ENCODE measurements at regions not wholly inside any gene's neighbourhood (a gene's known extent, or its start where the extent isn't known, plus 50 kb on each side); places are given as distances from the start of the nearest gene placed in this dataset.
"Not testable (repeated sequence)": the region's sequence is repeated elsewhere in the genome, so short reads cannot be mapped to it uniquely, and the experiment has no call there.

- DNase-seq = no peak
Observed at GRCh38 chr6:120478650-120479049, 855.6 kb downstream of the TBC1D32 start.

- DNase-seq = no peak
Observed at GRCh38 chr6:120473804-120474203, 860.5 kb downstream of the TBC1D32 start.

- no peak for DNase-seq
Observed at GRCh38 chr6:120468486-120468885, 865.8 kb downstream of the TBC1D32 start.

GRCh38 chr6:120451508-120451907, 882.8 kb downstream of the TBC1D32 start:
- no peak for DNase-seq

- DNase-seq = no peak
Observed at GRCh38 chr6:120447605-120448004, 886.7 kb downstream of the TBC1D32 start.

GRCh38 chr6:120432840-120433239, 901.4 kb downstream of the TBC1D32 start:
- not testable (repeated sequence) for DNase-seq

- no peak for DNase-seq
Observed at GRCh38 chr6:120431841-120432240, 902.4 kb downstream of the TBC1D32 start.

GRCh38 chr6:120411394-120411793, 922.9 kb downstream of the TBC1D32 start:
- no peak for DNase-seq

- no peak for DNase-seq
Observed at GRCh38 chr6:120410586-120410985, 923.7 kb downstream of the TBC1D32 start.

- no peak for DNase-seq
Observed at GRCh38 chr6:120407696-120408095, 926.6 kb downstream of the TBC1D32 start.

GRCh38 chr6:120405947-120406346, 928.3 kb downstream of the TBC1D32 start:
- no peak for DNase-seq

GRCh38 chr6:120395784-120396183, 938.5 kb downstream of the TBC1D32 start:
- no peak for DNase-seq

GRCh38 chr6:120395330-120395729, 939.0 kb downstream of the TBC1D32 start:
- DNase-seq = no peak

GRCh38 chr6:120392941-120393340, 941.3 kb downstream of the TBC1D32 start:
- DNase-seq = no peak

GRCh38 chr6:120384671-120385070, 949.6 kb downstream of the TBC1D32 start:
- no peak for DNase-seq

- no peak for DNase-seq
Observed at GRCh38 chr6:120383681-120384080, 950.6 kb downstream of the TBC1D32 start.

GRCh38 chr6:120378582-120379220, 955.6 kb downstream of the TBC1D32 start:
- DNase-seq = no peak

GRCh38 chr6:120373185-120373584, 961.1 kb downstream of the TBC1D32 start:
- DNase-seq = no peak

GRCh38 chr6:120363429-120363828, 970.9 kb downstream of the TBC1D32 start:
- no peak for DNase-seq

GRCh38 chr6:120358535-120358934, 975.7 kb downstream of the TBC1D32 start:
- DNase-seq = not testable (repeated sequence)

GRCh38 chr6:120357447-120357846, 976.8 kb downstream of the TBC1D32 start:
- DNase-seq = no peak

GRCh38 chr6:120355822-120356221, 978.5 kb downstream of the TBC1D32 start:
- no peak for DNase-seq

- DNase-seq = no peak
Observed at GRCh38 chr6:120354452-120355098, 979.7 kb downstream of the TBC1D32 start.

GRCh38 chr6:120352491-120352890, 981.8 kb downstream of the TBC1D32 start:
- no peak for DNase-seq

GRCh38 chr6:120348926-120349325, 985.4 kb downstream of the TBC1D32 start:
- no peak for DNase-seq
